AG09319 (cell line): ENCODE measurements at regions not wholly inside any gene's neighbourhood (a gene's known extent, or its start where the extent isn't known, plus 50 kb on each side); places are given as distances from the start of the nearest gene placed in this dataset.

Experiments used
- DNase-seq: peaks from one replicate; pipeline ENCODE4 v3.0.0-alpha.2; 2010; ENCODE audit warnings: low read depth; ENCODE audit errors: extremely low read depth
- CTCF ChIP-seq: IDR thresholded peaks from 2 replicates; pipeline ENCODE4 v1.5.1; 2011; ENCODE audit warnings: low read depth, mild to moderate bottlenecking, inconsistent platforms, low read length, moderate library complexity

GRCh38 chr3:20692675-20693074, 506.7 kb upstream of the SGO1 start:
- no peak for DNase-seq
- TF ChIP-seq CTCF, result no peak

GRCh38 chr3:20683910-20684309, 497.9 kb upstream of the SGO1 start:
- peak; percentile 8 for DNase-seq
- no peak for TF ChIP-seq CTCF

- DNase-seq, result no peak
- no peak for TF ChIP-seq CTCF
These were observed 496.6 kb upstream of the SGO1 start for GRCh38 chr3:20682573-20682972.

GRCh38 chr3:20680990-20681628, 495.1 kb upstream of the SGO1 start:
- no peak for TF ChIP-seq CTCF
- no peak for DNase-seq

- no peak for TF ChIP-seq CTCF
- DNase-seq, result no peak
These were observed 487.9 kb upstream of the SGO1 start for GRCh38 chr3:20673866-20674265.

GRCh38 chr3:20669675-20670074, 483.7 kb upstream of the SGO1 start:
- no peak for DNase-seq
- TF ChIP-seq CTCF, result no peak

- DNase-seq, result no peak
- TF ChIP-seq CTCF, result no peak
These were observed 483.2 kb upstream of the SGO1 start for GRCh38 chr3:20669184-20669583.
